ENCODE measurements at regions not wholly inside any gene's neighbourhood (a gene's known extent, or its start where the extent isn't known, plus 50 kb on each side); places are given as distances from the start of the nearest gene placed in this dataset.
A peak's percentile ranks its signal among the peaks of the same experiment; 100 is the strongest.
"Not testable (repeated sequence)": the region's sequence is repeated elsewhere in the genome, so short reads cannot be mapped to it uniquely, and the experiment has no call there.

- DNase-seq (ENCODE audit: low spot score), result no peak
Measured at GRCh38 chr1:221256773-221257172, 377.5 kb downstream of the HLX start.

- not testable (repeated sequence) for DNase-seq (ENCODE audit: low spot score)
Measured at GRCh38 chr1:221257548-221257947, 378.3 kb downstream of the HLX start.

- not testable (repeated sequence) for DNase-seq (ENCODE audit: low spot score)
Measured at GRCh38 chr1:221262677-221263076, 383.4 kb downstream of the HLX start.

DNA sequence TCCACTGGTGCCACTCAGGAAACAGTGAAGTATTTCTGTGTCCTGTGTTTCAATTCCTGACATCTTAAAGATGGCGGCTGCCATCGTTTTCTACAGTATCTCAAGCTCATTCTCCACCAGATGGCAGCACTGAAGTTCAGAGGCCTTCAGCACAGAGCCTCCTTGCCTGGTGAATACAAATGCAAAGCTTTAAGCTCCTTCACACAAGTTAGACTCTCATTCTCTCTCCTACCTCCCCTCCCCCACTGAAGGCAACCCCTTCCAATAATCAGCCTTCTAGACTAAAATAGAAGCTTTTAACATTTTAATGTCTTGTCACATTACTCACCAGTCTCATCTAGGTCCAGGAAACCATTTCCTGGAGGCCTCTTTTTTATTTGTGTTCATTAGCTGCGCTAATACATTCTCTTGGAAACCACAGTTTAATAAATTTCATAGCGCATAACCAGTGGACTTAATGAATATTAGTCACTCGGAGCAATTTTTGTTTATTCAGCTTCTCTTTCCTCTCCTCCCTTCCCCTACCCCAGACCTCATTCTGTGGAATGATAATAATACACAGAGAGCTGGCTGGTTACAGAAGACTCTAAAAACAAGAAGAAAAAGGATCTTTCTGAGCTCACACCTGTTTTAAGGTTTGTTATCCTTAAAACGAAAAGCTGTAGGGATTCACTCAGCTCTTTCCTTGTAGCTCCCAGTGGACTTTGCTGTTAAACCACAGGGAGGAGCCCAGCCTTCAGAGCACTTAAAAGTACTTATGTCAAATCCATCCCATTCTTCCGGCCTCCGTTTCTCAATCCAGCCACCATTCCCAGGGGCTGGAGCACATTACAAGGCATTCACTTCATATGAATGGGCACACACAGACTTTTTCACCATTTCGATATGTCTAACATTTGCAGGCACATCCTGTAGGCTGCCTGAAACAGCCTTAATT, 384.9 kb downstream of the HLX start:
- DNase-seq (ENCODE audit: low spot score), result peak; percentile 86

DNA sequence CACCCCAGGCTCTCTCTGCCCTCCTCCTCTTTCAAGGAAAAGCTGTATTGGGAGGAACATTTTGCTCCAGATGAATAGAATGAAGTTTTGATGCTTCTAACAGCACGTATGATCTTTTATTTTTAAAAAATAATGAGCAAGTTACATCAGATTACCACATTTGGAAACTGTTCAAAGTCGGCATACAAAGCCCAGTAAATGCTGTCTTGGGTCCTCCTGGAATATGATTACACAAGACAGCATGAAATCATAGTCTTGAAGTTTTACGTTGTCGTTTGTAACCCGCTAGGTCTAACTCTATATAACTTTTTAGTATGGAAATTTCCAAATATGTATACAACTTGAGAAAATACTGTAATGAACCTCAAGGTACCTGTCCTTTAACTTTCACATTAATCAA, 385.6 kb downstream of the HLX start:
- no peak for DNase-seq (ENCODE audit: low spot score)

DNA sequence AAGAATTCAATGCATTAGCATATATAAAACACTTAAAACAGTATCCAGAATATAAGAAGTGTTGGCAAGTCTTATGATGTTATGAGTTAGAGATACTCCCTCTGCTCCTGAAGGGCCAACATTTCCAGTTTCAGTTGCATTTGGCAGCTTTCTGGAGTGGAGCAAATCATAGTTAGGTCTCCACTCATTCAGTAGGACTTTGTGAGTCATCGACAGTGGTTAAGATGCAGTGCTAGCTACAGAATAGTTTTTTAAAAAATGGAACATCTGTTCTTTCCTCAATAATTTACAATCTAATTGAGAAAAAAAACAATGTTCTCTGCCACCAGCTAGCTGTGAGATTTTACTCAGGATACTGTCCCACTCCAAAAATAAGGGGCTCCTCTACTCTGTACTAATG, 389.1 kb downstream of the HLX start:
- DNase-seq (ENCODE audit: low spot score), result no peak

DNA sequence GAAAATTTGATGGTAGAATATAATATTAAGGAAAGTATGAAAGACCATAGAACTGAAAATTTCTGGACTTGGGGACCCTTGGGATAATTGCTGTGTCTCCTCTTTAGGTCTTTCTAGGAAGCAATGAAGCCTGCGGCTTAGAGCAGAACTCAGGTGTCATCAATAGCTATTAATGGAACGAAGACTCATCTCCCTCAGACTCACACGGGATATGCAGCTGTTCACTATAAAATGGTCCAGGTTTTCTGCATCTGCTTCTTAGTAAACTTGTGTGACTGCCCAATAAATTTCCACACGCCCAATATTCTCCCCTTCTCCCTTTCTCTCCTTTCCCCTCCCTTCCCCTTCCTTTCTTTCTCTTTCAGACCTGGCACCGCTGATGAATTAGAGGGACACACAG, 392.5 kb downstream of the HLX start:
- no peak for DNase-seq (ENCODE audit: low spot score)

GRCh38 chr1:221272940-221273339, 393.7 kb downstream of the HLX start:
- no peak for DNase-seq (ENCODE audit: low spot score)

DNA sequence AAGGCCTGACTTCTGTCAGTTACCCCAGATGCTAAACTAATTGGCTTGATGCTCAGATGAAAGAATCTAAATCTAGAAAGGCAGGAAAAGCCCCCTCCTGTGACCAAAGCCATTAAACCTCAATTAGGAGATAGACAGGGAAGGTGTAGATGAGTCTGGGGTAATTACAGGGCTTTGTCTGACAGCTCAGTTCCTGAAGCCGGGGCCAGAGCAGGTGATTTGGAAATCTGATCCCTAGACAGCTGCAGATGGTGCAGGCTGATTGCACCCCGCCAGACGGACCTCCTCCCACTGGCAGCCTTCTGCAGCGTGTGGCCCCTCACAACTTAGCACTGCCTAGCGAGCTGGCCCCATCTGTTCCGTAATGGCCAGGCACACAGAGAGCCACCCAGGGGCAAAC, 395.1 kb downstream of the HLX start:
- DNase-seq (ENCODE audit: low spot score), result no peak

- no peak for DNase-seq (ENCODE audit: low spot score)
Measured at GRCh38 chr1:221276896-221277409, 397.7 kb downstream of the HLX start.

DNA sequence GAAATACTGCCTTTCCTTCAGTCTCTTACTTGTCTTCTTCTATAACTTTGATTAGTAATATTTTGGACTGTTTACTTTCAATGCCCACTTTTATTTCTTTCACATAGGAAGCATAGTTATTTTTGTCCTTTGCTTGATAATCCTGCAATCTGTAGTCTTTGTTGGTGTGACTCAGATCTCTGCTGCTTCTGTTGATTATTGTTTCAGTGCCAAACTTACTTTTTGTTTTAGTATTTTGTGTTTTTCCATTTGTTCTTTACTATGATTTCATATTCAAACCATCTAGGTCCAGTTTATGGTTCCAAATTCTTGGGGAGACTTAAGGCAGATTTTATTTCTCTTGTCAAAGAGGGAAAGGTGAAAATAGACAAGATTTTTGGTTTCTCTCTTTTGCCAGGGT, 399.9 kb downstream of the HLX start:
- DNase-seq (ENCODE audit: low spot score), result no peak

DNA sequence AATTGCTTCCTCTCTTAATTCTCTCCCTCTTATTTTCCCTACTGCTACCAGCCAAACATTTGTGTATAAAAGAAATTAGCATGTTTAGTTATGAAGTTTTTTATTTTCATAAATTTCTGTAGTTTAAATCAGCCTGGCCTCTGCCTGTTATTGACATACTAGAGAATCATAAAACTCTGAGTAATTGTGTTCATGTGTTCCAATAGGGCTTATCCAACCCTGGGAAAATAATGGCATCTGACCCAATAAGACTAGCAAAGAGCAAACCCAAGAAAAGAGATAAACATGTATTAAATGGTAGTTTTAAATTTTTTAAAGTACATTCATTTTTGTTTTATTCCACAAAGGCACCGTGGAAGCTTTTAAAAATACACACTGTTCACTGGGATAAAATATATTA, 404.3 kb downstream of the HLX start:
- DNase-seq (ENCODE audit: low spot score), result no peak

GRCh38 chr1:221284028-221284427, 404.8 kb downstream of the HLX start:
- DNase-seq (ENCODE audit: low spot score), result no peak

GRCh38 chr1:221284991-221285390, 405.7 kb downstream of the HLX start:
- not testable (repeated sequence) for DNase-seq (ENCODE audit: low spot score)

DNA sequence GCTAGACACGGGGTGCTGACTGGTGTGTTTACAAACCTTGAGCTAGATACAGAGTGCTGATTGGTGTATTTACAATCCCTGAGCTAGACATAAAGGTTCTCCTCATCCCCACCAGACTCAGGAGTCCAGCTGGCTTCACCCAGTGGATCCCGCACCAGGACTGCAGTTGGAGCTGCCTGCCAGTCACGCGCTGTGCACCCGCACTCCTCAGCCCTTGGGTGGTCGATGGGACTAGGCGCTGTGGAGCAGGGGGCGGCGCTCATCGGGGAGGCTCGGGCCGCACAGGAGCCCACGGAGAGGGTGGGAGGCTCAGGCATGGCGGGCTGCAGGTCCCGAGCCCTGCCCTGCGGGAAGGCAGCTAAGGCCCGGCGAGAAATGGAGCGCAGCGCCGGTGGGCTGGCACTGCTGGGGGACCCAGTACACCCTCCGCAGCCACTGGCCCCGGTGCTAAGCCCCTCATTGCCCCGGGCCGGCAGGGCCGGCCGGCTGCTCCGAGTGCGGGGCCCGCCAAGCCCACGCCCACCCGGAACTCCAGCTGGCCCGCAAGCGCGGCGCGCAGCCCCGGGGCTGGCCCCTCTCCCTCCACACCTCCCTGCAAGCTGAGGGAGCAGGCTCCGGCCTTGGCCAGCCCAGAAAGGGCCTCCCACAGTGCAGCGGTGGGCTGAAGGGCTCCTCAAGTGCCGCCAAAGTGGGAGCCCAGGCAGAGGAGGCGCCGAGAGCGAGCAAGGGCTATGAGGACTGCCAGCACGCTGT, 406.4 kb downstream of the HLX start:
- not testable (repeated sequence) for DNase-seq (ENCODE audit: low spot score)

GRCh38 chr1:221286399-221286798, 407.2 kb downstream of the HLX start:
- no peak for DNase-seq (ENCODE audit: low spot score)

GRCh38 chr1:221289103-221289502, 409.9 kb downstream of the HLX start:
- no peak for DNase-seq (ENCODE audit: low spot score)

- no peak for DNase-seq (ENCODE audit: low spot score)
Measured at GRCh38 chr1:221290669-221291068, 411.4 kb downstream of the HLX start.

DNA sequence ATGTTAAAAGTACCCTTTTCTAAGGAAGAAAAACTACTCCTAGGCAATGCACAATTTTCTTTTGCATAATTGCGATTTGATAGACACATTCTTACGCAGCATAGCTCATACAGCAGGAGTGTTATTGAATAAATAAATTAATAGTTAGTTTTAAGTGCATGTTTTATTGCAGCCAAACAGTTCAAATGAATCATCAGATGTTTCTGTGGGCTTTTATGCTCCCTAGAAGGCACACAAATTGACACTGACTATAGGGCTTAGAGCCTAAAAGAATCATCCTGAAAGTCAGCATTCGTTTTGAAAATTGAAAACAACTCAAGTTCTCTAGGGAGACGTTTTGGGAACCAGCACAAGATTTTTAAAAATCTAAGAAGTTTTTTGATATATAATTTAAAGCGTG, 411.9 kb downstream of the HLX start:
- no peak for DNase-seq (ENCODE audit: low spot score)

- DNase-seq (ENCODE audit: low spot score), result no peak
Measured at GRCh38 chr1:221292652-221293051, 413.4 kb downstream of the HLX start.

- DNase-seq (ENCODE audit: low spot score), result no peak
Measured at GRCh38 chr1:221294242-221294641, 415.0 kb downstream of the HLX start.

DNA sequence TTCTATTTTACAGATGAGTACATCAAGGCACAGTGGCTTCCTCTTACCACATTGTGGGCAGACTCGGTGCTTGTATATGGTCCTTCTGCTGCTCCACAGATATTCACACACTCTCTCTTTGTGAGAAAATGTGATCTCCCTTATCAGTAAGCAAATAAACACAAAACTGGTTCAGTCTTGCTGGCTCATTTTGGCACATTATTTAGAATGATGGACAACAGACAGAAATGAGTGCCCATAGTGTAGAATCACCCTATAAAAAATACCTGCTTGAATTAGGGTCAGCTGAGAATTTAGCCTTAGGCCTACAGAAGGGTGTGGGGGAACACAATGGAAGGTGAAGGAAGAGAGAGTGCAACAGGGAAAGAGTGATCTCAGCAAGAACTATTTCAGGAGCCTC, 423.1 kb downstream of the HLX start:
- no peak for DNase-seq (ENCODE audit: low spot score)

DNA sequence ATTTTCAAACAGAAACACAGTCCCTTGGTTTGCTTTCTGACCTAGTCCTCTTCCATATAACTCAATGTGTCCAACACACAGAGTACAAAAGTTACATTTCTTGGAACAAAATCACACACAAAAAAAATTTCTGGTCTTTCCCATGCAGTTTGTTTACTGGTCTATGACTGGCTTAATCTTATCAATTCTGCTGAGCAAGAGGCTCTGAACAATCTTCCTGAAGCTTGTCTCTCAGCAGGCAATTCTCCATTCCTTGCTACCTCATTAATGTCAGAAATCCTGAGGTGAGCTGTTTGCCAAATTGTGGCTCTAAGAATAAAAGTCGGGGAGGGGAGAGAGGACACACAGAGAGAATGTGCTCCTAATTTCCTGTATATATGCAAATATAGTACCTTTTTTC, 423.6 kb downstream of the HLX start:
- DNase-seq (ENCODE audit: low spot score), result no peak
